Testis (tissue), 2 donors: ENCODE measurements at regions not wholly inside any gene's neighbourhood (a gene's known extent, or its start where the extent isn't known, plus 50 kb on each side); places are given as distances from the start of the nearest gene placed in this dataset.

Source experiments
- DNase-seq: peaks from one replicate; pipeline ENCODE4 v3.0.0-alpha.2; 2019
- H3K27ac ChIP-seq, 2 donors: fragments of 200-600 bp; sonication (generic); one replicate each; pipeline ENCODE4 v1.5.1; 2019
- H3K27me3 ChIP-seq: fragments of 200-600 bp; sonication (generic); one replicate; pipeline ENCODE4 v1.5.1; 2019
- H3K36me3 ChIP-seq: fragments of 200-600 bp; sonication (generic); one replicate; pipeline ENCODE4 v1.5.1; 2017; ENCODE audit warnings: low read depth; ENCODE audit errors: missing control alignments
- H3K4me1 ChIP-seq: fragments of 200-600 bp; sonication (generic); one replicate; pipeline ENCODE4 v1.5.1; 2019
- H3K4me3 ChIP-seq, 2 donors: fragments of 200-600 bp; sonication (generic); one replicate each; pipeline ENCODE4 v1.5.1; 2017 to 2019
- H3K9me3 ChIP-seq: fragments of 200-600 bp; sonication (generic); one replicate; pipeline ENCODE4 v1.5.1; 2017
- CTCF ChIP-seq, 3 experiments: fragments of 450-650 bp in 2 of 3; fragments of 200-600 bp in 1 of 3; sonication (generic) in 1 of 3; IDR thresholded peaks; one replicate each; pipeline ENCODE4 v1.5.1; 2016 to 2019; ENCODE audit warnings: antibody characterized with exemption in 3 of 3, mild to moderate bottlenecking in 2 of 3, moderate library complexity in 1 of 3
- POLR2A ChIP-seq: fragments of 450-650 bp; IDR thresholded peaks from one replicate; pipeline ENCODE4 v1.6.1; 2017; ENCODE audit warnings: antibody characterized with exemption, mild to moderate bottlenecking, moderate library complexity
- WGBS, 2 donors: methylation state at CpG; one replicate each; pipeline ENCODE4 v1.1.5; 2018; 5-methylcytosine and 5-hydroxymethylcytosine counted together
- intact Hi-C: fragments of 100-400 bp; cut with DNase I; formaldehyde crosslinking; loops from one replicate; pipeline ENCODE4 v1.15.1; 2023; ENCODE audit warnings: low total_unique reads

DNA sequence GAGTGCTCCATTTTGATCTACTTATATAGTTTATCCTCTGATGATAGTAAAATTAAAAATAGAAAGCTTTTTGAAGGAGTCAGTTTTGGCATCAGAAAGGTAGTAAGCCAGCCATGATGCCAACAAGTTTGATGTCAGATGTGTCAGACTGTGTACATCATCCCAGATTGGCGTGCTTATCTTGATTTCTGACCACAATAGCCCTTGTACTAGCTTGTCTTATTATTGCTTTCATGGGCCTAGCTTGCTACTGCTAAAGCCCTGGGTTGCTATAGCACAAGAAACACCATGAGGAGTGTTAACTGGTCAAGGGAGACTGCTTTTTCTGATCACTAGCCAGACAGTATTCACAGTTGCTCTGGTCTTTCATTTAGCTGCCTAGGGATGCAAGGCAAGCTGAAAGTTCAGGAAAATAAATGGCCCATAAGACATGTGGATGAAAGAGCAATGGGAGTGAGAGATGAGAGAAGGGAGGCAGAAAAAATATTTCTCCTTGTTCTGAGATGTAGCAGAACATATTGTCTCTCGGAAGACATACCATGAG is 1038.5 kb downstream of the JRKL start:
- Histone ChIP-seq H3K4me1 (no peaks in the 10 kb centered on the region), H3K36me3 (no peaks in the 10 kb centered on the region), H3K27me3 (no peaks in the 10 kb centered on the region), H3K9me3 (no peaks in the 10 kb centered on the region), H3K4me3 (no peak overlapping the region), H3K27ac (no peak overlapping the region)
- no peak for DNase-seq
- intact Hi-C loops = no loop called here
- TF ChIP-seq POLR2A = no peak
- TF ChIP-seq CTCF (IDR thresholded peaks at IDR 0.05) = no peak
- WGBS, 2 donors = 70 to 89% methylated on average over 2 of the region's 2 CpGs

GRCh38 chr11:97430877-97431276 is 1041.1 kb downstream of the JRKL start:
- H3K36me3 ChIP-seq = no peaks in the 10 kb centered on the region
- H3K4me3 ChIP-seq = no peak overlapping the region
- TF ChIP-seq CTCF (IDR thresholded peaks at IDR 0.05) (no peak), POLR2A (no peak)
- no peaks in the 10 kb centered on the region for H3K4me1 ChIP-seq
- no peaks in the 10 kb centered on the region for H3K27me3 ChIP-seq
- H3K9me3 ChIP-seq = no peaks in the 10 kb centered on the region
- no peak overlapping the region for H3K27ac ChIP-seq
- intact Hi-C loops = no loop called here
- WGBS, 2 donors = 49 to 51% methylated on average over 3 of the region's 3 CpGs
- no peak for DNase-seq

- H3K9me3 ChIP-seq = no peaks in the 10 kb centered on the region
- H3K27me3 ChIP-seq = no peaks in the 10 kb centered on the region
- H3K4me3 ChIP-seq = no peak overlapping the region
- TF ChIP-seq CTCF (IDR thresholded peaks at IDR 0.05) (no peak), POLR2A (no peak)
- no peak for DNase-seq
- no peaks in the 10 kb centered on the region for H3K36me3 ChIP-seq
- no peaks in the 10 kb centered on the region for H3K4me1 ChIP-seq
- intact Hi-C loops = no loop called here
- 75 to 84% methylated on average over 1 of the region's 1 CpG for WGBS, 2 donors
- no peak overlapping the region for H3K27ac ChIP-seq
Observed at GRCh38 chr11:97432926-97433325, 1043.1 kb downstream of the JRKL start.

DNA sequence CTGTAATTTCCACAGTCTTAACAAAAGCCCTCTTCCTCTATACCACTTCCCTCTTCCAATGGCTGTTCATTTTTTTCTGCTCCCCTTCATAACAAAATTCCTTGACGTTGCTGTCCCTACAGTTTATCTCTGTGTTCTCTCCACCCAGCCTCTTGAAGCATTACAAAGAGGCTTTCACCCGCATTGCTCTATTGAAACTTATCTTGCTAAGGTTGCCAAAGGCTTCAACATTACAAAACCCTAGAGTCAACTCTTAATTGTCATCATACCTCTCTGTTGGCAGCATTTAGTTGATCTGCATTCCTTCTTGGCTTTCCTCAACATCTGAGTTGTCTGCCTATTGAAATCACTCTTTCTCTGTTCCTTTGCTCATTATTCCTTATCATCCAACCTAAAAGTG is 1055.7 kb downstream of the JRKL start:
- DNase-seq = no peak

More for the DNA sequence above, 1055.7 kb downstream of the JRKL start:
- Histone ChIP-seq H3K27ac (no peak overlapping the region), H3K4me1 (no peaks in the 10 kb centered on the region), H3K36me3 (no peaks in the 10 kb centered on the region), H3K9me3 (no peaks in the 10 kb centered on the region), H3K4me3 (no peak overlapping the region), H3K27me3 (no peaks in the 10 kb centered on the region)
- WGBS, 2 donors = 50 to 60% methylated on average over 2 of the region's 2 CpGs
- intact Hi-C loops = no loop called here
- no peak for TF ChIP-seq CTCF (IDR thresholded peaks at IDR 0.05)
- no peak for TF ChIP-seq POLR2A
